HG02610 (cell line): ENCODE measurements at regions not wholly inside any gene's neighbourhood (a gene's known extent, or its start where the extent isn't known, plus 50 kb on each side); places are given as distances from the start of the nearest gene placed in this dataset.
"Not testable (repeated sequence)": the region's sequence is repeated elsewhere in the genome, so short reads cannot be mapped to it uniquely, and the experiment has no call there.

Experiments
- ATAC-seq: cut with Tn5 transposase; IDR thresholded peaks from one replicate; pipeline ENCODE4 v1.9.1; 2021; ENCODE audit warnings: mild to moderate bottlenecking, moderate library complexity; ENCODE audit not compliant: unreplicated experiment

DNA sequence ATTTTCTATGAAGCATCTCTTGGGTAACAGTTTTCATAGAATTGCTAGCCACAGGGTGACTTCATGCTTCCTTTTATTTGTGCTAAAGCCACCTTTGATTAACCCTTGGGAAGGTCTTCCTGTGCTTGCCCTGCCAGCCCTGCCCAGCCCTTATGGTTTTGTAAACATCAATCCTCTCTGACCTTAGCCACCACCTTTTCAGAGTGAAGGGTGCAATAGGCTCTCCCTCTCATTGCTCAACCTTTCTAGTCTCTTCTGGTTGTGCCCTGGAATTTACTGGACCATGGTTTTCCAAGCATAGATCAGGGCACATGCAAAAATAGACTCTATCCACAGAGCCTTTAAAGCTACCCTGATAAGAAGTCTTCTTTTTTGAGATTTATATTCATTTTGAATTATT is 77.7 kb upstream of the FRMD6 start:
- no peak for ATAC-seq

DNA sequence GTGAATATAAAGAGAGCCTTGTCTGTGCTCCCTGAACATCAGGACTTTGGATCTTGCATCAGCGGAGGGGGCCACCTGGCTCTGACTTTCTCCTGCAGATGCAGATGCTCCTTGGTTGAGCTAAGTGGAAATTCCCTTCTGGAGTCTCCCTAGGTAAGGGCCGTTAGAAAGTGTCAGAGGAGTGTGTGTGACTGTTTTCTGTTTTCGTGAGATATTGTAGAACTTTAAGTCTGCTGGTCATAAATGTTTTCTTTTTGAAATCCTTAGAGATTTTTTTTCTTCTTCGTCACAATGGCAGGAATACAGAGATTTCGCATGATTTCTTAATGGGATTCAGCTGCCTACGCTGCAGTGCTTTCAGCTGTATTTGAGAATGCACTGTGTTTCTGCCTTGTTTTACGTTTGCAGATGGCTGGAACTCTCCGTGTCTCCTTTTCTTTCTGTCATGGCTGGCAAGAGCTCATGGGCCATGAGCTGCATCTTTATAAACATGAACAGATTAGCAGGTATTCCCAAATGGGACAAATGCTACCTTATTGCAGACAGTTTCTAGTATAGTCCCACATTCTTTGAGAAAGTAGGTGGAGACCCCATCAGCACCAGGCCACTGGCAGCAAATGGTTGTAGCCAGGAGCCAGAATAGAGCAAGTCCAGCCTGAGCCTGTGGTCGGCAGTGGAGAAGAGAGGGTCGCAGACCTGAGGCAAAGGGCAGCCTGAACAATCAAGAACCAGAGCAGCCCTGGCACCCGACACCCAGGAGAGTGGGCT is 76.2 kb upstream of the FRMD6 start:
- ATAC-seq: no peak

DNA sequence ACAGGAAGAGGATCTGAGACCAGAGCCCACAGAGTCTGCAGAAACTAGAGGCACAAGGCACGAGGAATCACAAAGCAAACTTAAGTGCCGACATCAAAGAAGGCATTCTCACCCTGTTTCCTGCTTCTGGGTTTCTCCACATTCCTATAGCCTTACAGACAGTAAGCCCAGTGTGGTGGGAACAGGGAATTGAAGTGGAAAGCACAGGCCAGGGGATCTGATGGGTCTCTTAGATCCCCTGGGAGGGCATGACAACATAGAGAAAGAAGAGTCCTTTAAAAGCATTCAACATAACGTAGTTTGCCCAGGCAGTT is 75.6 kb upstream of the FRMD6 start:
- ATAC-seq: no peak

DNA sequence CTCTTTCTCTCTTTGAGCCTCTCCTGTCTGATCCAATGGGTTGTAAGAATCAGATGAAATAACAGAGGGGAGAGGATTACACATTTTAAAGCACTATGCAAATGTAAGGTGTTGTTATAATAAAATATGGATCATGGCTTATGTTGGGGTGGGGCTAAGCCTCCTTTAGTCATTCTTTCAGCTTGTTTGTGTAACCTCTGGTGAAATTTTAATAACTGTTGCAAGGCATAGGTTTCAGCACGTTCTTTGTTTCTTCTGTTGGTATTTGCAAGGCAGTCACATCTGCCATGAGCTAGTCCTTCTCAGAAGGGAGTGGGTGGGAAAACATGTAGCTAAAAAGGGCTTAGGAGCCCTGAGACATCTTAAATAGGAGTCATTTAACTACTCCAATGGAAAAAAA is 74.8 kb upstream of the FRMD6 start:
- ATAC-seq: no peak

DNA sequence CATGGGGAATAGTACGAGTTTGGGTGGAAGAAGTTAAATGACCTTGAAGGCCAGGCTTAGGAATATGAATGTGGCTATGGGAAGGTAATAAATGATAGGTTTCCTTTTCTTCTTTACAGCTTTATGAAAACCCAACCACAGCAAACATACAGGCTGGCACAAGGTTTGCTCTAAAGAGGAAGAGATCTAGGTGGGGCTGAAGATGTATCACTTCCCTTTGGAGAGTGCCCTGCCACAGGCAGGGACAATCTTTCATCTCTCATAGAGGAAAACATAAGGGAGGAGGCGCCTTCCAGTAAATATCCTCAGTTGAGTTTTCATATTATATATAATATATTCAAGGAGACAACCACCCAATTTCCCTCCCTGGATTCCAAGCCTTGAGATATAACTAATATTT is 72.9 kb upstream of the FRMD6 start:
- no peak for ATAC-seq

DNA sequence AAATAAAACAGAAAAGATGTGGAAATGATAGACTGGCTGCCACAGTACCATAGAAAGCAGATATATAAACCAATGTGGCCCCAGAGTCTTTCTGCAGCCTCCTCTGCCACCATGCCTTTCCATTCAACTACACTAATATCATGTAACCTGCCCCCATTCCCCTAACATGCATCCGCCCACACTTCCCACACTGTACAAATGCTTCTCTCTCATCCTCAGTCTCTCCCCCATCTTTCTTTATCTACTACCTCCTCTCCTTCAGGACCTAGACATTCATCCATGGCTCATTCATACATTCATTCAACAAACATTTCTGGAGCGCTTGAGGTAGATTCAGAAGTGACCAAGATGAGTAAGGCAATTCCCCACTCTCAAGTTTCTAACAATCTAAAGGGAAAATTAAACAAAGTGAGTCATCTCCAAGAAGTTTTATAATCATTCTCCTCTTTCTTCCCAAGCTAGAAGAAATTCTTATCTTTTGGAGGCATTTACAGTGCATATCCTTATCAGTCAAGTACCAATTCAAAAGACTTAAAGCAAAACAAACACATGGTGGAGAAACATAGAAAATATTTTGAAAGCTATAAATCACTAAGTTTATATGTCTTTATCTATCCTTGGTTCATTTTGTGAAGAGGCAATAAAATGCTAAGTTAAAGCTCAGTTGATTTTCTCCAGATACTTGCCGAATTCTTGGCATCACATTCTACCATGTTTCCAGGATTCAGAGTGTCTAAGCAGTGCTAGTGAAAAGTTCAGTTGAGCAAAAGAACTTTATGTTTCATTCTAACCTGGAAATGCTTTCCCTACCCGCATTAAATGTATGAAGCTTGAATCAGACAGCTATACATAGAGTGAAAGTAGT is 70.5 kb upstream of the FRMD6 start:
- ATAC-seq: no peak

DNA sequence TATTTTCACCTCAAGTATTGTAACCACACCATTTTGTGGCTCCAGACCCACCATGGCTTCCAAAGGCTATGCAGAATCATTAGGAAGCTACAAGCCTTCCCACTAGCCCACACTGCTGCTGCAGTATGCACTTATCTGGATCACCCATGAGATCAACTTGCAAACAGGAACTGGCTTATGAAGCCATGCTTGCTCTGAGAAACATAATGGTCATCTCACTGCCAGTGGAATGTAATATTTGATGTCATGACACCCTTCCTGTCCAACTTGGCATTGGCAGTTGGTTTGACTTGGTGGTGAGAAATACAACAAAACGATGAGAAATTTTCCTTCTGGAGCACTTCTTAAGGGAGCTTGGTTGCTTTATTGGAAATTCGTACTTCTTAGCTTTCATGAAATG is 69.3 kb upstream of the FRMD6 start:
- no peak for ATAC-seq

DNA sequence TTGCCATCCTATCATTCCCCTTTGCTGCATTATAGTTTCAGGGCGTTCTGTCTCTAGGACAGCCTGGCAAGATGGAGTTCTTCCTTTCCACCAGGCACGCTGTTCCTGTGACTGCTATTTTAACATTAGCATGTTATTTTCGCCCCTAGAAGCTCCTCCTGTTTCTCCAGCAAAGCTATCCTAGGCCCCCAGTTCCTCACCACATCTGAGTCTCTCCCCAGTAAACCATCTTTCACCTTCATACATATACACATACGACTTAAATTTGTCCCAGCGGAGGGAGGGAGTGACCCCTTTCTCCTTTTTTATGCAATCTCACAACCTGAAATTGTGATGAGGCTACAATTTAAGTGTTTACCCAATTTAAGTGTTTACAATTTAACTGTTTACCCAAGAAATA is 66.7 kb upstream of the FRMD6 start:
- ATAC-seq: no peak

DNA sequence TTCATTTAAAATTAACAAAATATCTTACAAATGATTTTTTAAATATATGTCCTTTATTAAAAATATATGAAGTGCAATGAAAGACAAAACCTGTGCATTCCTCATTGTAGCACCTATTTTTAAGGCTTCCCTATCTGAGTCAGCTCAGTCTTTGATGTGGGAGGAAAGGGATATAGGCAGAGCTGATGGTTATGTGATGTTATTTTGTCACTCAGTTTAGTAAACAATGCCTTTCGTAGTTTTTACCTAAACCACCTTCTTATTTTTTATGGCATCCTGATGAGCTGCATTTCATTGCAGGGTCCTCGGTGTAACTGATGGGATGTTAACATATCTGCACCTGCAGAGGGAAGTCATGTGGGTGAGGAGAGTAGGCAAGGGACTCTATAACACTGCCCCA is 58.9 kb upstream of the FRMD6 start:
- ATAC-seq: peak; percentile 48

DNA sequence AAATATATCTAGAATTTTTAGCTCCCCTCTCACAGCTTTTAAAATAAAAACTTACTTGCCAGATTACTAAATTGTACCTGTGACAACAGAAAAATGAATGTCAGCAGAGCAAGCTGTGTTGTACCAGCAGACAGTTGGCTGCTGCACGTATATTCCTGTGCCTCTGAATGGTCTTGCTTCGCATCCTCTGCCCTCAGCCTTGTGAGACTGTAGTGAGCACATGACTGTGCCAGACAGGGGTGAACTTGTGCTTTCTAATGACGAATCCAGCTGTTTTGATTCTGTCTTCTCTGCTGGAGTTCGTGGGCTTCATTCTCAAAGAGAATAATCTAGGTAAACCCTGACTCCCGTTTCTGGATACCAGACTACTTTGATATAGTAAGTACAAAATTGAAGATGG is 58.3 kb upstream of the FRMD6 start:
- no peak for ATAC-seq

DNA sequence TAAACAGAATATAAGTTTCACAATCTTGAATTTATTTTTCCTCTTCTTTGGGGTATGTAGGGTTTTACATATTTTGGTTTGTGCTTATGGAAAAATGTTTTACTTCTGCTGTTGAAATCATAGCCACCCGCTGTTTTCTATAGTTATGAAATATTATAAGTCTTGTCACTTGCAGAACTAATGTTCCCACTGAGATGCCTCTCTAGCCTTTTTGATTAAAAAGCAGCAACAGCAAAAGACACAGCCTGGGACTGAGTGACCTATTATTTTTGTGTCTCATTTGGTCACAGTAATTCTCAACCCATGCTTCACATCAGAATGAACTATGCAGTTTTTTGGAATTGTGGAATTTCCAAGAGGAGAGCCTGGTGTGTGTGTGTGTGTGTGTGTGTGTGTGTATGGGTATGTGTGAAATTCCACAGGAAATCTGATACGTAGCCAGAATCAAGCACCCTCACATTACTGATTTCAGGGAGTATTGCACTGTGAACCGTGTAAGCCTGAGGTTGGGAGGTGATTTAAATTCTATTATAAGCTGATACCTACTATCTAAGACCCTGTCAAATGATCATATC is 55.7 kb upstream of the FRMD6 start:
- no peak for ATAC-seq

DNA sequence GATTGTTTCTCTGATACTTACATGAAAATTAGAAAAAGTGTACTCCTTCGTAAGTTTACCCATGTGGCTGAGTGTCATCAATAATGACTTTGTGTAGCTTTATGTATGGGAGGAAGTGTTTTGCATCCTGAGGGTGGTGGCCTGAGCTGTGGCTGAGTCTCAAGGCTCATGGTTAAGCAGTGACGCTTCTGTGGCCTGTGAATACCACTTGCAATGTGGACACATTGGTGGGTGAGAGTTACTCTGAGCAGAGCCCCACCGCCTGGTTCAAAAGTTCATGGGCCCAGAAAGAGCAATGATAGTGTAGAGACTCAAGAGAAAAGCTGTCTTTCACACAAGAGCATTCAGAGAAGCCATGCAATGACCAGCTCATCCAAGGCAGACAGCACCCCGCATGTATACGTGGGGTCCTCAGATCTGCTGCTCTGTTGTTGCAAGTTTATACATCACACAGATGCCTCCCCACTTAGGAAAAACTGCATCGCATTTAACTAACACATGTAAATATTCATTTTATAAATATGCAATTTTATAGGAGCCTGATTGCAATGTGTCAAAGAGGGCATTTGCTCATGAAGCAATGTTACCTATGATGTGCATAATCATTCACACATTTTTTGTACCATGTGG is 55.1 kb upstream of the FRMD6 start:
- no peak for ATAC-seq

DNA sequence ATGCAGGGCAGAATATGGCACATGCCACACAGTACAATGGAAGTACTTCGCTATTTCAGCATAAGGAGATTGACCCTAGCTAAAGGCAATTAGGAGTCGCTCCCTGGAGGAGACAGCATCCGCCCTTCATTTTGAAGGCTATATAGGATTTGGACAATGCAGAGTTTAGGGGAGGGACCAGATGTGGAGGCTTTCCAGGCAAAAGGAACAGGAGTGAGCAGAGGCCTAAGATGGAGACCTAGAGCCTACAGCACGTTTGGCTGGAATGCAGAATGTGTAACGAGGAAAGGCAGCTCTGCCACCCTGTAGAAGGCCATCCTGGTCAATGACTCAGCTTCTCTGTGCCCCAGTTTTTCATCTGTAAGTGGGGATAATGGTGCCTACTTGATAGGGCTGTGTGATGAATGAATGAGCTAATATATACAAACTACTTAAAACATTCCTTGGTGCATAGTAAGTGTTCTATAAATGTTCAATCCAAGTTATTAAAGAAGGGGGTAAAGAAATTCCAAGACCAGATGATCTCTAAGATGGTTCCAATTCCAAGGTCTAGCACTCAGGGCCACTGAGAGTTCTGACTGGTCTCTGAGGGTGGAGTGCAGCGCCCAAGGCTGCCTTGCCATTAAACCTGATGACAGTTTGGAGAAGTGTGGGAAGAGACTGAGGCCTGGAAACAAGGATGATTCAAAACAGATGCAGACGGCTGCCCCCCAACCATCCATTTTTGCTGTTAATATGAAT is 54.3 kb upstream of the FRMD6 start:
- ATAC-seq: no peak

DNA sequence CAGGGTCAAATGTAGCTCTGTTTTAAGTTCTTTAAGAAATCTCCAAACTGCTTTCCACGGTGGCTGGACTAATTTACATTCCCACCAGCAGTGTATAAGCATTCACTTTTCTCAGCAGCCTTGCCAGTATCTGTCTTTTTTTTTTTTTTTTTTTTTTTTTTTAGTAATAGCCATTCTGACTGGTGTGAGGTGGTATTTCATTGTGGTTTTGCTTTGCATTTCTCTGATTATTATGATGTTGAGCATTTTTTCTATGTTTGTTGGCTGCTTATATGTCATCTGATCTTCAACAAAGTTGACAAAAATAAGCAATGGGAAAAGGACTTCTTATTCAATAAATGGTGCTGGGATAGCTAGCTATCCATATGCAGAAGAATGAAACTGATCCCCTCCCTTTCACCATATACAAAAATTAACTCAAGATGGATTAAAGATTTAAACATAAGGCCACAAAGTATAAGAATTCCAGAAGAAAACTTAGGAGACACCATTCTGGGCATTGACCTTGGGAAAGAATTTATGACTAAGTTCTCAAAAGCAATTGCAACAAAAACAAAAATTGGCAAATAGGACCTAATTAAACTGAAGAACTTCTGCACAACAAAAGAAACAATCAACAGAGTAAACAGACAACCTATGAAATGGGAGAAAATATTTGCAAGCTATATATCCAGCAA is 52.6 kb upstream of the FRMD6 start:
- ATAC-seq: not testable (repeated sequence)

DNA sequence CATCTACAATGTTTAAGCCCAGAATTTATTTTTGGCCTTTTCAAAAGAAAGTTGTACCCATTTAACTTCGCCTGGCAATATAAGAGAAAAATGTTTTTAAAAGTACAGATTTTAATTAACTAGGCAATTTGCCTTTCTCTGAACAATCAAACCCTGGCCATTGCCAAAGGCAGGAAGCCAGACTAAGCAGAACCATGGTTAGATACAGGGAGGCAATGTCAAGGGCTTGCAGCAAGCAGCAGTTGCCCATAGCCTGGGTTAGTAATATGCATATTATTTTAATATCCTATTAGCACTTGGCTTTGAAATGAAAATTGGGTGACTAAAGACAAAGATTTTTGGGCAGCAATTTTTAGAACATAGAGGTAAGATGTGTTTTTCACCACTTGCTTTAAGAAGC is 51.1 kb upstream of the FRMD6 start:
- no peak for ATAC-seq
